ENCODE measurements at regions not wholly inside any gene's neighbourhood (a gene's known extent, or its start where the extent isn't known, plus 50 kb on each side); places are given as distances from the start of the nearest gene placed in this dataset.

DNA sequence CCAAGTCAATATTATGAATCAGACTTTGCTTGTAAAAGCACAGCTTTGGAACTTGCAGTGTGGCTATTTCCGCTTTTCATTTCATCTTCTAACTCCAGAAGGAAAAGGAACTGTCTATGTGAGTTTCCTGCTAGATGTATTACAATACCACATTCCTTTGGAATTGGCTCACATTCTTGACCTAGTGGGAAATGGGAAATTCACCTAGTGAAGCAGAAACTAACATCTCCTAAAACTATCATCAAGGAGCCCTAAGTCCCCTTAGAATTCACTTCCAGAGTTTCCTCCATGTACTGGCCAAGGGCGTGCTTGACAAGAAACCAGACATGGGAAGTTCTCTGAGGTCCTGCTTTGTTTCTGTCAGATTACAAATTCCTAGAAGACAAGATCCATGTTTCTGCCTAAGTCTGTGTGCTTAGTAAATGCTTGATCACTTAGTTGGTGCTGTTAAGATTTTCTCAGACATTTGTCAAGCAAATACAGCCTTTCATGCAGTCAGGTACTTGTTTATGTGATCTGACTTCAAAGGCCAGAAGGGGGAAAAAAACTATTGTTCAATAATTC lies 275.7 kb upstream of the FN1 start:
- DNase-seq, result no peak

DNA sequence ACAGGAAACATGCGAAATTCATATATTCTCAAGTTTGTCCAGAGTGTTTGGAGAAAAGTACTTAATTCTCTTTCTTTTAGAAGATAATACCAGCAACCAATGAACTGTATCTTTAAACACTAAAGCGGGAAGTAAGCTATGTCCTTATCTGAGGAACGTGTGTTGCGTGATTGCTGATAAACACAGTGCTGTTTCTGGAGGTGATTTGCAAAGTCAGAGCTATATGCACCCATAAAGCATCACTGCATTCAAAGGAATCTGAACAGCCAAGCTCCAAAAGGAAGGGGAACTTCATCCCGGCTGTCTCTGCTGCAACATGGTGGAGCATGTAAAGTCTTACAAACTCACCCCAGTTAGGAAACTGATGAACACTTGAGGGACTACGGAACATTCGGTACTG lies 271.7 kb upstream of the FN1 start:
- no peak for DNase-seq

DNA sequence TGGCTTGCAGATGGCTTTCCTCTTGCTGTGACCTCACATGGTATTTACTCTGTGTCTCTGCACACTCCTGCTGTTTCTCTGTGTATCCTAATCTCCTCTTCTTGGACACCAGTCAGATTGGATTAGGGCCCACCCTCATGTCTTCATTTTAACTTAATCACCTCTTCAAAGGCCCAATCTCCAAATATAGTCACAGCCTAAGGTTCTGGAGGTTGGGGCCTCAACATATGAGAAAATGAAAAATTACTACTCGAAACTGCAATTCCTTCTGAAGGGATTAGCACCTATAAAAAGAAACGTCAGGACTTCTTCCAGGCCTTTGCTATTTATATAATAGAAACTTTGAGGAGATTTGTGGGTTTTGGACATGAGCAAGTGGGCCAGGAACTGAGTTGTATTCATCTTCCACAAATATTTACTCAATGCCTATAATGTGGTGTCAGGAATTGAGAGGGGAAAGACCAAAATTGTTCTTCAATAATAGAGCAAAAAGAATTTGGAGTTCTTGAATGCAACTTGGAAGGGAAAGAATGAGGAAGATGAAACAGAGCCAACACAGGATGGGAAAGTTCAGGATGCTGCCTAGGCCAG lies 270.0 kb upstream of the FN1 start:
- DNase-seq, result no peak

DNA sequence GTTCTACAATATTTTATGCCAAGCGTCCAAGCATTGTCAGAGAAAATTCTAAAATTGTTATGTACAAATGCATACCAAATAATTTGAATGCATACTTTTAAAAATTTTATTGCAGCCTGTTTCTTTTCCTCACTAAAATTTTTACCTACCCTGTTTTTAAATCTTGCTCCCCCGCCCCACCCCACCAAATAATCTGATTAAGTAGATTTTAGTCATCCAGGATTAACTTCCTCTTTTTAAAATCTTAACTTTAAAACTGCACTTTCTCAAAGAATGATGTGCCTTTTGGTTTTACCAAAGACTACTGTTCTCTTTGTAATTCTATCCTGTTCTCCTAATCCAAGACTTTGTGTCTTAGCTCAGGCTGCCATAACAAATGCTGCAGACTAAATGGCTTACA lies 269.4 kb upstream of the FN1 start:
- no peak for DNase-seq

DNA sequence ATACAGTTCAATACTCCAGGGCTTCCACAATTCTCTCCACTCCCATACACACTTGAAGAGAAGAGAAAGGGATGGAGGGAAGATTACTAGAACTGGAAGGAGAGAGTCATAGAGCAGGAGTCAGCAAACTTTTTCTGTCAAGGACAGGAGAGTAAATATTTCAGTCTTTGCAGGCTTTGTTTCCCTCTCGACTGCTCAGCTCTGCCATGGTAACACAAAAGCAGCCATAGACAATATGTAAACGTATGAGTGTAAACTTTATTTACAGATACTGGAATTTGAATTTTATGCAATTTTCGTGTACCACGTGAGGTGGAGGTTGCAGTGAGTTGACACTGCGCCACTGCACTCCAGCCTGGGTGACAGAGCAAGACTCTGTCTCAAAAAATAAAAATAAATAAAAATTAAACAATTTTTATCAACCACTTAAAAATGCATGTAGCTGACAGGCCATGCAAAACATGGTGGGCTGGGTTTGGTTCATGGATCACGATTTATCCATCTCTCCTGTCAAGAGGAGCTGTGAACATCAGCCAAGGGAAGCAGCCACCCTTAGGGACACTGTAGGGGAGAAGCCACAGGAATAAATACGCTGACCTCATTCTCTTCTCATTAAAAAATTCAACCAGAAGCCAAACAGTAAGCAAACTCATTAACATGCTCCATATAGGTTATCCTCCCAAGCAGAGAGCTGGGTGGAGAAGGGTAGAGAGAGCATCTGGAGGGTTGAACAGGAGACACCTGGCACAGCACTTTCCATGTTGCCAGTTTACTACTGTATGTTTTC lies 266.4 kb upstream of the FN1 start:
- DNase-seq, result no peak

DNA sequence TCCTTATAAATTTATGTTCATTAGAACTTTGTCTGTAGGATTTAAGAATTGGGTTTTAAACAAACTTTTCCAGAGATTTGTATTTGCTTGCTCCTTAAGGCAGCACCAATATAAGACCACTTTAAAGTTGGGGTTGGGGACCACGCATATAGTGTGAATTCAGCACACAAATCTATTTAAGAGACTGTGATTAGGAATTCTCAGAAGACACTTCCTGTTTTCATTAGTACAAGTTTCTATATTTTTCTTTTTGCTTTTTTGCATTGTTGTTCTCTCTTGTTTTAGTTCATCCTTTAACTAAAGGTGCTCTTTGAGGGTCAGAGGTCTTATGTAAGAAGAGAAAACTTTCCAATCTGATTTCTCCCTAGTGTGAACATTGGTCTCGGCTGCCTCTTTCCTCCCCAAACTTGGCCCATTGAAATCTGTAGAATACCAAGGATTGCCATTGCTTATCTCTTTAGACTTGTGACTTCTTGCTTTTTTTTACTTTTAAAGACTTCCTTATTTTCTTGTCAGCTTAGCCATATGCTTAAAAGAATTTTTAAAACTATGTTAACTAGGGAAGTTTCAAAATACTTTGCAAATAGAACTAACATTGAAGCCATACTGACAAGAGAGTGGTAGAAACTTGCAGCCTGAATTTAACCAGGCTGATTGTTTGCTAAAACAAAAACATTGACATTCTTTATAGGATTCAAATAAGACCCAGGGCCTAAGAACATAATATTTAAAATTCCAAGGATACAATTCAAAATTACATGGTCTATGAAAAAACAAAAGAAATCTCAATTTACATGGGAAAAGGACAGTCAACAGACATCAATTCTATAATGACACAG lies 264.1 kb upstream of the FN1 start:
- DNase-seq, result no peak

DNA sequence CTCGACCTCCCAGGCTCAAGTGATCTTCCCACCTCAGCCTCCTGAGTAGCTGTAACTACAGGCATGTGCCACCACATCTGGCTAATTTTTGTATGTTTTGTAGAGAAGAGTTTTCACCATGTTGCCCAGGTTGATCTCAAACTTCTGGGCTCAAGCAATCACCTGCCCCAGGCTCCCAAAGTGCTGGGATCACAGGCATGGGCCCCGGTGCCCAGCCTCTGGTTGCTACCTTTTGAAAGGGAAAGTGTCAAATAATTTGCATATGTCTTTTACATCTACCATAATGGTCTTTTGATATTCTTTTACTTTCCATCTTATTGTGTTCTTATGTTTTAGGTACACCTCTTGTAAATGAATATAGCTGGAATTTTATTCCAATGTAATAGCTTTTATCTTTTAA lies 263.1 kb upstream of the FN1 start:
- DNase-seq, result no peak

DNA sequence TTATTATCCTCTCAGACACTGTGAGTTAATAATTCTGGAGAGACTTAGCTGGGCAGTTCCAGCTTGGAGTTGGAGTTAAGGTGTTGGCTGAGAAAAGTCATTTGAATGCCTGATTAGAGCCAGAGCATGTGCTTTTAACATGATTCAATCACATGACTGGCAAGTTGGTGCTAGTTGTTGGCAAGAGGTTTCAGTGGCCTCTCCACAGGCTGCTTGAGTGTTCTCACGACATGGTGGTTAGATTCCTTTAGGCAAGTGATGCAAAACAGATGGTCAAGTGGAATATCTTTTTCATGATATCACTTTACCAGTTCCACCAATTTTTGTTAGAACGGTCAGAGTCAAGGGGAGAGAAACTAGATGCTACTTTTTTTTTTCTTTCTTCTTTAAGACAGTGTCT lies 262.7 kb upstream of the FN1 start:
- DNase-seq, result no peak

DNA sequence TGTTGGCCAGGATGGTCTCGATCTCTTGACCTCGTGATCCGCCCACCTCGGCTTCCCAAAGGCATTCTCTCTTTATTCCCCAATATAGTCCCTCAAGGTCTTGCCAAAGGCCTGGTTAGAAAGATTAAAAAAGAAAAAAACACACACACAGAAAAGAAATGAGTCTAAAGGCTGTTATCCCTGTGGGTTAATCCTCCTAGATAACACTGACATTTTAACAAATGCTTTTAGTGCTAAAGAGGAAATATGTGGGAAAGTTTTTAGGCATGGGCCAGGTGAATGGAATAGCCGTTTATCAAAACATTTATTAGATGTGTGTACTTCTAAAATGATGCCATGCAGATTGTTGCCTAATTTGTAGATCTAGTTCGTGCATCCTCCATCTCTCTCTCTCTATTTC lies 261.6 kb upstream of the FN1 start:
- no peak for DNase-seq

DNA sequence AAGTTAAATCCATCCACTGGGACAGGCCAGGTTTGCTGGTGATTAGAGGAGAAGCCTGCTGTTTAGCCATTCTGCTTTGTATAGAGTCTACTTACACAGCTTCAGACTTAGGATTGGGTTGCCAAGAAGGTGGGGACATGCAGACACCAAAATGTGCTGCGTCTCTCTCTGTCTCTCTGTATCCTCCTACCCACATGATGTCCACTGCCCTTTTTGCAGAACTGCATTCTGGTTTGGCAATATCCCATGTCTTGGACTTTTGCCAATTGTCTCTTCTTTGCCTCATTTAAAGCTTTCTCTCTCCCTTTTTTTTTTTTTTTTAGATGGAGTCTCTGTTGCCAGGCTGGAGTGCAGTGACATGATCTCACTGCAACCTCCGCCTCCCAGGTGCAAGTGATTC lies 261.1 kb upstream of the FN1 start:
- no peak for DNase-seq

DNA sequence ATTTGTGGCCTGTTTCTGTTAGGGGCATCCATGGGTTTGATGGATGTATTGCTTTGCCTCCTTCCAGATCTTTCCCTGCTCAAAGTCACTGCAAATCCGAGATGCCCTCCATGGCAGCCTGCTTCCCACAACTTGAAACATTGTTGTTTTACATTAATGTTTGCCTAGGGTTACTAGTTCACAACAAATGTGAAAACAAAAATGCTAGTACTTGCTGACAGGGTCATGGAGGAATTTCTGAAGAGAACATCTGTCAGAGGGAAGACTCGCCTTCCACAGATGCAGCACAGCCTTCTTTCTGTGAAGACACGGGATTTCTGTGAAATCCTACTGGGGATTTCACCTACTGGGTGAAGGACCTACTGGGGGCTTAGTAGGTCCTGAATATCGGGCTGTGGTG lies 260.0 kb upstream of the FN1 start:
- no peak for DNase-seq

DNA sequence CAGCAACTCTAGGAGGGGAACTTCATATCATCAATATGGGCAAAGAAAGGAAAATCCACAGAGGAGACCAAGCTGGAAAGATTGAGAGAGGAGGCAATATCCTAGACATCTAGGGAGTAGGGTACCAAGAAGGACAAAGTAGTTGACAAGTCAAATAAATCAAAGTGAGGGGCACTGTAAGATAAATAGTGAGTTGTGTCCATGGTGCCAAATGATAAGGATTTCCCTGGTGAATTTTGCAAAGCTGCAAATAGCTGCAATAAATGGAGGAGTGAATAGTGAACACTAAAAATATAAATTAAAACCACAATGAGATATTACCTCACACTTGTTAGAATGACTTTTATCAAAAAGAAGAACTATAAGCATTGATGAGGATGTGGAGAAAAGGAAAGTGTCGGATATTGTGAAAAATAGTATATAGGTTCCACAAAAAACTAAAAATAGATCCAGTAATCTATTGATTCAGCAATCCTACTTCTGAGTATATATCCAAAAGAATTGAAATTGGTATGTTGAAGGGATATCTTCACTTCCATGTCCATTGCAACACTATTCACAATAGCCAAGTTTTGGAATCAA lies 258.2 kb upstream of the FN1 start:
- no peak for DNase-seq

DNA sequence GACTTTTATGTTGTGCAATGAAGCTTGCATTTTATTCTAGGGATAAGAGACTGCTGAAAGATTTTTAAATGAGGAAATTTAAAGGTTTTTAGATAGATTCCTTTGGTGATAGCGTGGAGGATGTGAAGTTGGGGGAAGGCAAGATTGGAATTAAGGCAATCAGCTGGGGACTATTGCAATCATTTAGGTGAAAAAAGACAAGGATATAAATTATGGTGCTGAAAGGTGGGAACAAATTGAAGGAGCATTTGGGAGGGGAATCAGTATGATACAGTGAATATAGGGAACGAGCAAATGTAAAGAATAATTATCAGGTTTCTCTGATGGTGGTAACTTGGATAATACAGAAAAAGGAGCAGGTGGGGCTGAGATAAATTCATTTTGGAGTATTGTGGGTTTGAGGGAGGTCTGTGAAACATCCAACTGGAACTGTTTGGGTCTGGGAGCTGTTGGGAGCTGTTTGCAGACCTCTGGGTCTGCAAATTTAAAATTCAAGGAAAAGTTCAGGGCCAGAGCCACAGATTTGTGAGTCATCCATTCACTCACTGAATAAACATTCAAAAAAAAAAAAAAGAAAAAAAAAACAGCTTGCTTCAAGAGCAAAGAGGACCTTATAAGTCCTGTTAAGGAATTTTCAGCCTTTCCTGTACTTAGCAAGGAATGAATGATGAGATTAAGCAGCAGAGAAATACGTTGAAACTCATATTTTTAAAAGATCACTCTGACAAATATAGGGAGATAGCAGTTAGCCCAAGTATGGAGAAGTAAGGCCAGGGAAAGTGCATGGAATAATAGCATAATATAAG lies 257.5 kb upstream of the FN1 start:
- no peak for DNase-seq

DNA sequence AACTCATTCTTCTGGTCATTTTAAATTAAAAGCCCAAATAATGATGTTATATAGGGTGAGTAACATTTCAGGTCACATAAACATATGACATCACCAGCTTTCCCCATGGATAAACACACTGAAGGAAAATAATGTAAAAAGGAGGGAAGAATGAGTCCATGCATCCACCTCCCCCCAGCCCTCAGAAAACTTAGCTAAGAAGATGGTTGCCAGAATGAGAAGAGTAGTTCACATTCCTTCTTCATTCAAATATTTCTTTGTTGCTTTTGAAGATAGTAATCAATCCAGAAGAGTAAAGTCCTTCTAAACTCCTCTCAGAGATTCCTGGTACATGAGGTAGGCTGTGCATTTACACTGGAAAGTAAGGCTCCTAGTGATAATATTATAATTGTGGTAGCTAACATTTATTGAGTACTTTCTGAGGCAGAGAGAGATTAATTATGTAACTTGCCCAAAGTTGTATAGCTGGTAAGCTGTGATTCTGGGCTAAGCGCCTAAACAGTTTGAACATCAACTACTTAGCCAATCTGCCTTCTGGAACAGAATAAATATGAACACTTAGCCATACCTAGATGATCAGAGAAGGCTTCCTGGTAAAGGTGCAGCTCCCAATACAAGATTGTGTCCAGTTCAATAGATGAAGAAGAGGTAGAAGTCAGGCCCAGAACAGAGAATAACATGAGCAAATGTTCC lies 256.7 kb upstream of the FN1 start:
- DNase-seq, result no peak

DNA sequence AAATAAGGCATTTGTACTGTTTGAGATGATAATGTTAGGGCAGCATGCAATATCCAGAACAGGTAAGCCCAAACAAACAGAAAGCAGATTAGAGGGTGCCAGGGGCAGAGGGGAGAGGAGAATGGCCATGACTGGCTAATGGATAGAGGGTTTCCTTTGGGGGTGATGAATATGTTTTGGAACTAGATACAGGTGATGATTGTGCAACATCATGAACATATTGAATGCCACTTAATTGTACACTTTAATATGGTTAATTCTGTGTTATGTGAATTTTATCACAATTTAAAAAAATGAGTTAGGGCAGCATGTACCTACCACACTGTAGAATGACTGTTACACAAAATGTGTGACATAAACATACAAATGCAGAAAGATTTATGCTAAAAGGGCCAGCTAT lies 255.5 kb upstream of the FN1 start:
- DNase-seq, result no peak

DNA sequence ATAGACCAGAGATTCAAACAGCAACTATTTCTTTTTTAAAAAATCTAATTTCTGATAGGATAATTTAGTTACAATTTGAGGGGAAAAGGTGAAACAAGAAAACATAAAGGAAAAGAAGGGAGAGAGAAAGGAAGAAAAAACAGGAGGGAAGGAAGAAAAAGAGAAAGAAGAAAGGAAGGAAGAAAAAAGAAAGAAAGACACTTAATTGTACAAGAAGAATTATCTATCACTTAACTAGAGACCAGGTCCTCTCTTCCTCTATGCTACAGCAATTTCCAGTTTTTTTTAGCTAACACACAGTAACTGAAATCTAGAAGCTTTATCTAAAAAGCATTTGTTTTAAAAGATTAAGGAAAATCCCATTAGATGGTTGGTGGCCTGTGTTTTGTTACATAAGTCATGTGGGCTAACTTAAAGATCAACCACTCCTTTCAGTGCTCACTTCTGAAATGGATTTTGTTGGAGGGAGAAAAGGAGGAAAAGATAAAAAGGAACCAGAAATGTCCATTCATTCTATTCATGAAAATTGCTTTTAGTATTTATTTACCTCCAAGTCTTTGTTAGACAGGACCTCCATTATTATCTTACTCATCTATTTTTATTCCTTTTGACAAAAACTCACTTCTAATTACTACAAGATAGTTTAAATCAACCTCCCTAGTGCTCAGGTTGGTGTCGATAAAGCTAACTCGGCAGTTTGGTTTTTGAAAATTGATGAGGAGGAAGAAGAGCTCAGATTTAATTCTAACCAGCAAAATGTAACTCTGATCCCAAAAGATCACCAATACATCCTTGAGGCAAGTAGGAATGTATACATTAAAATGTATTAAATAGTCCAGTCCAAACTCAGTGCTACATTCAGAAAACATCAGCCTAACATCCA lies 251.5 kb upstream of the FN1 start:
- DNase-seq, result no peak

DNA sequence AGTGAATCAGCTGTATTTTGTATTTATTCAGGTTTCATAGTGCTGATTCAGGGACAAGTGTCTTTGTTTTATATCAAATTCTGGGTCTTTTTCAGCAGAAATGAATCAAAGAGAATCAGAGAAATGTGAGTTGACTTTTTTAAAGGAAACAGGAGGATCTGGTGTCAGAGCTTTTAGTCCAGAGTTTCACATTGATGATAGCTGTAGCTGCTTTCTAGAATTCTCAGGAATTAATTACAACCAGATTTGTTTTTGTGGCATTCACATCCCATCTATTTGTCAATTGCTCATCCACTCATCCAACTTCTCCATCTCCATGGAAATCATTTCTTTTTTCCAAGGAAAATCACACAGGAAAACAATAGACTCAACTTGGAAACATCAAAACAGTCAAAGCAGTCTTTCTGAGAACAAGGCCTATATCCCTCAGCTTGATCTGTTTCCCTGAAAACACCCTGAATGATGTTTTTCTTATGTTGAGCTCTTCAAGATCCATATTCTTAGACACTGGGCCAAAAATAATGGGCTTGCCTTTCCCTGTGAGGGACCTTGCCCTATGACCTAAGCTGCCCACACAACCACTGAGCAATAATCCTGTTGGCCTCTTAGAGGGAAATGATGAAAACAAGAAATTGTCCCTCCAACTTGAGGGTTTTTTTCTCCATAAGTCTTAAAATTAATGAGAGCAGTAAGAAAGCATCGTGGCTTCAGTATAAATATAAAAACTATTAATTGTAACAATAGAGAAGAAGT lies 249.5 kb upstream of the FN1 start:
- DNase-seq, result no peak

DNA sequence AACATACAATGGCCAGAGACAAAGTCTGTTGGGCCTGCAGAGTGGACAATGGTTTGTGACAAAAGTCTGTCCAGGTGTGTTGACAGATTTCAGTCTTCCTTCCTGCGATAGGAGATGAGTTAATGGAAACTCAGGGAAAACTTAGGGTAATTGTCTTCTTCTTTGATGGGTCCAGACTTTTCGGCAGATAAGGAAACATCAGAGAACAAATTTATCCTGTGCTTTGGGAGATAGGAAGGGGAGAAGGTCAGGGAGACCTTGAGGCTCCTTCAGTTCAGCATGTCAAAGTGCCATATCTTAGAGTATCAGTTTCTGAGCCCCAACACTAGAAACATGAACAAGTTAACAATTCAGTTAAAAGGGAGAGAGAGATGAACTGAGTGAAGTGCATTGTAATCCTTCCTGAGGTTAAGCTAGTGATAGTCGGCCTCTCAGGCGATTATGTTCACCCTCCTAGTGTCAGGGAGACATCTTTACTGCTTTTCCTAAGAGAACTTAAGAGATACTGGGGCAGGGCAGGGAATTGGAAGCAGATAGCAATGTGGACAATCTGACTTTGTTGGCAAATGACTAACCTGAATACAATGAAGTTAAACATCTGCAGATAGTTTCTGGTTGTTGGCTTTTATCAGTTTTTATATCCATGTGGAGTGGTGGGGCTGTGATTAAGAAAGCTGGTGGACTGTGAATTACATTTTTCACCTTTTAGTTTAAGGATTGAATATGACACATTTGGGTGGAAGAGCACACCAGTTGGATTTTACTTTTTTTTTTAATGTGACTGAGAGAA lies 248.8 kb upstream of the FN1 start:
- DNase-seq, result no peak

DNA sequence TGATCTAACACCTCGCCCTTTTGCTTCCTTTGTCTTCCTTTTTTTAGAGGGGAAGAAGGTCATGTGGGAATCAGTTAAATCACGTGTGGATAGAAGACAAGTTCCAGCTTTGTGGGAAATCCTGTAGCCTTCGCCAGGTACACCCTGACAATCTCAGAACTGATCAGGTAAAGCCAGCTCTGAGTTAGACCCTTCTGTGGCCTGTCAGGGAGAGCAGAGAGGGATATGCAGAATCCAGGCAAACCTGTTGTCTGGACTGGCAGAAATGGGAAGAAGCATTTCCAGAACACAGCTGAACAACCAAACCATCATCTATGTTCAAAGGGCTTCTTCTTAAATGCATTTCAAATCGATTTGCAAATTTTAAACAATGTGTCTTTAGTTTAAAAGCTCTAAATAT lies 247.4 kb upstream of the FN1 start:
- DNase-seq, result no peak
